C4-2B (cell line): ENCODE measurements at regions not wholly inside any gene's neighbourhood (a gene's known extent, or its start where the extent isn't known, plus 50 kb on each side); places are given as distances from the start of the nearest gene placed in this dataset.
"Not testable (repeated sequence)": the region's sequence is repeated elsewhere in the genome, so short reads cannot be mapped to it uniquely, and the experiment has no call there.

Source experiments
- CTCF ChIP-seq: fragments of 450-650 bp; conservative IDR thresholded peaks from 2 replicates; pipeline ENCODE4 v1.5.1; 2017; ENCODE audit warnings: mild to moderate bottlenecking
- ZFX ChIP-seq: fragments of 450-650 bp; IDR thresholded peaks from 2 replicates; pipeline ENCODE4 v1.6.1; 2017

GRCh38 chr2:94694236-94694635, 177.0 kb upstream of the TEKT4 start:
- not testable (repeated sequence) for TF ChIP-seq CTCF, ZFX
